Neural progenitor cell (in vitro differentiated cells): ENCODE measurements at regions not wholly inside any gene's neighbourhood (a gene's known extent, or its start where the extent isn't known, plus 50 kb on each side); places are given as distances from the start of the nearest gene placed in this dataset.

Experiments
- DNase-seq: peaks from one replicate; pipeline ENCODE4 v3.0.0-alpha.2; 2016; ENCODE audit warnings: low spot score
- H2AFZ ChIP-seq: fragments of 200-600 bp; sonication (generic); replicated peaks from 2 replicates; pipeline ENCODE4 v1.6.1; 2016; ENCODE audit warnings: antibody characterized with exemption
- H3F3A ChIP-seq: fragments of 200-600 bp; sonication (generic); 2 replicates; pipeline ENCODE4 v1.6.1; 2016; ENCODE audit warnings: antibody characterized with exemption, low read depth
- H3K27ac ChIP-seq: fragments of 200-600 bp; sonication (generic); 2 replicates; pipeline ENCODE4 v1.5.1; 2016; ENCODE audit warnings: mild to moderate bottlenecking
- H3K27me3 ChIP-seq: fragments of 200-600 bp; sonication (generic); 2 replicates; pipeline ENCODE4 v1.6.1; 2016; ENCODE audit warnings: mild to moderate bottlenecking, moderate library complexity
- H3K36me3 ChIP-seq: fragments of 200-600 bp; sonication (generic); 2 replicates; pipeline ENCODE4 v1.5.1; 2016
- H3K4me1 ChIP-seq: fragments of 200-600 bp; sonication (generic); 2 replicates; pipeline ENCODE4 v1.6.1; 2016; ENCODE audit warnings: mixed run types
- H3K4me2 ChIP-seq: fragments of 200-600 bp; sonication (generic); 2 replicates; pipeline ENCODE4 v1.6.1; 2016
- H3K4me3 ChIP-seq: fragments of 200-600 bp; sonication (generic); 2 replicates; pipeline ENCODE4 v1.5.1; 2016
- H3K79me2 ChIP-seq: fragments of 200-600 bp; sonication (generic); 2 replicates; pipeline ENCODE4 v1.6.1; 2016; ENCODE audit warnings: low read depth
- H3K9ac ChIP-seq: fragments of 200-600 bp; sonication (generic); 2 replicates; pipeline ENCODE4 v1.6.1; 2016
- H3K9me3 ChIP-seq: fragments of 200-600 bp; sonication (generic); 2 replicates; pipeline ENCODE4 v1.5.1; 2016; ENCODE audit warnings: low read depth
- H4K20me1 ChIP-seq: fragments of 200-600 bp; sonication (generic); 2 replicates; pipeline ENCODE4 v1.6.1; 2016; ENCODE audit warnings: low read depth
- H3K27ac Mint-ChIP-seq: 3 replicates; pipeline ENCODE4 v1.8.0; 2021; ENCODE audit warnings: mixed read lengths
- H3K27me3 Mint-ChIP-seq: 2 replicates; pipeline ENCODE4 v1.8.0; 2022; ENCODE audit warnings: low read depth, mild to moderate bottlenecking, inconsistent platforms, moderate library complexity, mixed read lengths; ENCODE audit not compliant: insufficient read depth
- H3K36me3 Mint-ChIP-seq: 3 replicates; pipeline ENCODE4 v1.8.0; 2021; ENCODE audit warnings: mixed read lengths
- H3K4me1 Mint-ChIP-seq: 3 replicates; pipeline ENCODE4 v1.8.0; 2021; ENCODE audit warnings: mixed read lengths
- H3K4me3 Mint-ChIP-seq: 3 replicates; pipeline ENCODE4 v1.8.0; 2021; ENCODE audit warnings: mild to moderate bottlenecking, moderate library complexity, mixed read lengths
- H3K9me3 Mint-ChIP-seq: 3 replicates; pipeline ENCODE4 v1.8.0; 2020; ENCODE audit warnings: mixed read lengths
- CTCF ChIP-seq: fragments of 200-600 bp; sonication (generic); IDR thresholded peaks from 2 replicates; pipeline ENCODE4 v1.5.1; 2017; ENCODE audit warnings: antibody characterized with exemption, mild to moderate bottlenecking
- EZH2 ChIP-seq: fragments of 200-600 bp; sonication (generic); IDR thresholded peaks from 2 replicates; pipeline ENCODE4 v1.6.1; 2017; ENCODE audit warnings: antibody characterized with exemption, mild to moderate bottlenecking, moderate library complexity
- EZH2phosphoT487 ChIP-seq: fragments of 200-600 bp; sonication (generic); IDR thresholded peaks from 2 replicates; pipeline ENCODE4 v1.6.1; 2017; ENCODE audit warnings: antibody characterized with exemption

DNA sequence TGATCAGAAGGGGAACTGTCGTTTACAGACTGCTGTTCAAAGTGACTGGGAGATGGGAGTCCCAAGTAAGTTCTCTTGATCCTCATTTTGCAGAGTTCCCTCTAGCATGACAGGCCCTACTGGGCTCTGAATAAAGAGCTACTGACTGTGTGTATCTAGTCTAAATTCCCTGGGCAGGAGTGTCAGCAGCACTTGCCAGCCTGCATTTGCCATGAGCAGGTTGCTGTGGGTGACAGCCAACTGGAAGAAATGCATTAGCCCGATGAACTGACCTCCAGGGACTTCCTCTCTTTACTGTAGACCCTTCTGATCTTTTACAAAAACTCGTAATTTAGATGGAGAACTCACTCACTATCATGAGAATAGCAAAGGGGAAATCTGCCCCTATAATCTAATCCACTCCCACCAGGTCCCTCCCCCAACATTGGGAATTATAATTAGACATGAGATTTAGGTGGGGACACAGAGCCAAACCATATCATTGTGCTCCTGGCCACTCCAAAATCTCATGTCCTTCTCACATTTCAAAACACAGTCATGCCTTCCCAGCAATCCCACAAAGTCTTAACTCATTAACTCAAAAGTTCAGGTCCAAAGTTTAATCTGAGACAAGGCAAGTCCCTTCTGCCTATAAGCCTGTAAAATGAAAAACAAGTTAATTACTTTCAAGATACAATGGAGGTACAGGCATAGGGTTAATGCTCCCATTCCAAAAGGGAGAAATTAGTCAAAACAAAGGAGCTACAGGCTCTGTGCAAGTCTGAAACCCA lies 78.9 kb upstream of the CXCL14 start:
- Mint-ChIP-seq H3K27me3 (peaks cover 7% of the 10 kb centered on the region), H3K4me3 (no peak overlapping the region), H3K27ac (no peak overlapping the region), H3K4me1 (peaks cover 23% of the 10 kb centered on the region), H3K36me3 (no peaks in the 10 kb centered on the region), H3K9me3 (no peaks in the 10 kb centered on the region)
- no peaks in the 10 kb centered on the region for H3K79me2 ChIP-seq
- no peaks in the 10 kb centered on the region for H4K20me1 ChIP-seq
- H3K9ac ChIP-seq = no peak overlapping the region
- H3K4me1 ChIP-seq = no peaks in the 10 kb centered on the region
- H3K4me3 ChIP-seq = no peak overlapping the region
- no peaks in the 10 kb centered on the region for H3K27me3 ChIP-seq
- H3K4me2 ChIP-seq = no peak overlapping the region
- TF ChIP-seq CTCF (no peak), EZH2phosphoT487 (no peak), EZH2 (no peak)
- no peak for DNase-seq
- no peak overlapping the region for H2AFZ ChIP-seq
- no peaks in the 10 kb centered on the region for H3K36me3 ChIP-seq
- H3K9me3 ChIP-seq = no peaks in the 10 kb centered on the region
- no peak overlapping the region for H3K27ac ChIP-seq
- H3F3A ChIP-seq = no peaks in the 10 kb centered on the region

DNA sequence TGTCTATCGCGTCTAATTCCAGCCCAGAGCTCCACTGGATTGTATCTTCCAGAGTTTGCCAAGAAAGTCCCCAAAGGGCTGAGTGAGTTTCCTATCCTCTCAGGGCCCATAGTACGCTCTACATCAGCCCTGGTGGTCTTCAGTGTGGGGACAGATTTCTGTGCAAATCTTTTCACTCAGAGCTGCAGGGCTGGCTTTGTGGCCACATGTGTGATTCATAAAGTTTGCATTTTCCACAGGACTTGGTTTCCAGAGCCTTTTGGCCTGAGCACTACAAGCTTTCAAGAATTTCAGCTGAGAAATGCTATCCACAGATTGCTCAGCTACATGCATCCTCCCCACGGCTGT lies 76.7 kb upstream of the CXCL14 start:
- Histone ChIP-seq H3F3A (no peaks in the 10 kb centered on the region), H3K79me2 (no peaks in the 10 kb centered on the region), H3K9me3 (no peaks in the 10 kb centered on the region), H4K20me1 (no peaks in the 10 kb centered on the region), H3K36me3 (no peaks in the 10 kb centered on the region), H3K27me3 (no peaks in the 10 kb centered on the region), H3K9ac (no peak overlapping the region), H2AFZ (no peak overlapping the region), H3K27ac (no peak overlapping the region), H3K4me3 (no peak overlapping the region), H3K4me1 (no peaks in the 10 kb centered on the region), H3K4me2 (no peak overlapping the region)
- DNase-seq = no peak
- H3K27ac Mint-ChIP-seq = no peak overlapping the region
- peaks cover 8% of the 10 kb centered on the region for H3K4me1 Mint-ChIP-seq
- TF ChIP-seq CTCF = no peak
- no peak for TF ChIP-seq EZH2phosphoT487
- no peak for TF ChIP-seq EZH2
- no peaks in the 10 kb centered on the region for H3K9me3 Mint-ChIP-seq
- no peak overlapping the region for H3K4me3 Mint-ChIP-seq
- H3K36me3 Mint-ChIP-seq = no peaks in the 10 kb centered on the region
- peaks cover 7% of the 10 kb centered on the region for H3K27me3 Mint-ChIP-seq

- DNase-seq = no peak
- no peak overlapping the region for H3K9ac ChIP-seq
- no peak overlapping the region for H3K4me3 ChIP-seq
- no peak overlapping the region for H2AFZ ChIP-seq
- no peaks in the 10 kb centered on the region for H4K20me1 ChIP-seq
- H3K27ac Mint-ChIP-seq = no peak overlapping the region
- H3K9me3 ChIP-seq = no peaks in the 10 kb centered on the region
- H3K4me1 Mint-ChIP-seq = peaks cover 8% of the 10 kb centered on the region
- no peaks in the 10 kb centered on the region for H3K36me3 ChIP-seq
- H3K4me3 Mint-ChIP-seq = no peak overlapping the region
- H3K36me3 Mint-ChIP-seq = no peaks in the 10 kb centered on the region
- H3K27ac ChIP-seq = no peak overlapping the region
- H3F3A ChIP-seq = no peaks in the 10 kb centered on the region
- H3K79me2 ChIP-seq = no peaks in the 10 kb centered on the region
- no peaks in the 10 kb centered on the region for H3K9me3 Mint-ChIP-seq
- no peaks in the 10 kb centered on the region for H3K4me1 ChIP-seq
- H3K27me3 ChIP-seq = no peaks in the 10 kb centered on the region
- no peak for TF ChIP-seq EZH2
- no peak for TF ChIP-seq EZH2phosphoT487
- TF ChIP-seq CTCF = no peak
- peaks cover 7% of the 10 kb centered on the region for H3K27me3 Mint-ChIP-seq
- H3K4me2 ChIP-seq = no peak overlapping the region
These were observed 76.1 kb upstream of the CXCL14 start for GRCh38 chr5:135654761-135655467.
